ENCODE measurements at regions not wholly inside any gene's neighbourhood (a gene's known extent, or its start where the extent isn't known, plus 50 kb on each side); places are given as distances from the start of the nearest gene placed in this dataset.

DNA sequence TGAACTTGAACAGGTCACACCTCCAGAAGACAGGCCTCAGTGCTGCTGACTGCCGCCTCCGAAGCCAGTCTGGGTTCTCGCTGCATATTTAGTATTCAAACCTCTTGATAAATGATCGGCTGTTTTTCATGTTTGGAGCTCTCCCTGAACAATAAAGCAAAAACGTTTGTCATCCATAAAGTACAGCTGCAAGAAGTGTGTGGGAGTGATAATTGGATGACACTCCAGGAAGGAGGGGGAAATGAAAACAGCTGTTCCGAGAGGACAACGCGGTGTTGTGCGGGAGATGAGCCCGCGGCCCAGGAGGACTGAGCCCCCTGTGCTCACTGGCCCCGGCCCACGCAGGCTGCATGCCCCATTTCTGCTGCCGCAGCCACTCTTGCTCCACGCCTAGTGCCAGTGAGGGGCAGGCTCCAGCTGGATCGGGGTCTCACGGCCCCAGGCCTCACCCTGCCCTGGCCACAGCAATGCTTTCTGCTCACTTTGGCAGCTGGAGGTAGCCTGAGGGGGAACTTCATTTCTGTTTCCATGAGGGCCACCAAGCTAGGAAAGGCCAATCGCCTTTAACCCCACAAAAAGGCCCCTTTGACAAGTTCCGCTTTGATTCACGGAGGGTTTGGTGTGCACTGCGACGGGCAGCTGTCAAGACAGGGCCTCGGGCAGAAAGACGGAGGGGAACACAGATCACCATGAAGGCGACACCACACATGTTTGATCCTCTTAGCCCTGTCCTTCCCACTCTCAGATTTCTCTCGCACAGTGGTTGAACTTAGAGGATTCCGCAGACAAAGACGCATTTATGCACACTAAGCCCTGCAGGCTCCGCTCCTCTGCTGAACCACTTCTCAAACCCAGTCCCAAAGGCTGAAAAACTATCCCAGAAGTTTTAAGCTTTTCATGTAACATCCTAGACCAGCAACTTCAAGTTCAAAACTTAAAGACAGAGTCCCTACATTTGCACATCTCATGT lies 537.6 kb downstream of the EFNB2 start:
- TF ChIP-seq YY1 (IDR thresholded peaks at IDR 0.05; ENCODE audit: low read depth), result no peak

DNA sequence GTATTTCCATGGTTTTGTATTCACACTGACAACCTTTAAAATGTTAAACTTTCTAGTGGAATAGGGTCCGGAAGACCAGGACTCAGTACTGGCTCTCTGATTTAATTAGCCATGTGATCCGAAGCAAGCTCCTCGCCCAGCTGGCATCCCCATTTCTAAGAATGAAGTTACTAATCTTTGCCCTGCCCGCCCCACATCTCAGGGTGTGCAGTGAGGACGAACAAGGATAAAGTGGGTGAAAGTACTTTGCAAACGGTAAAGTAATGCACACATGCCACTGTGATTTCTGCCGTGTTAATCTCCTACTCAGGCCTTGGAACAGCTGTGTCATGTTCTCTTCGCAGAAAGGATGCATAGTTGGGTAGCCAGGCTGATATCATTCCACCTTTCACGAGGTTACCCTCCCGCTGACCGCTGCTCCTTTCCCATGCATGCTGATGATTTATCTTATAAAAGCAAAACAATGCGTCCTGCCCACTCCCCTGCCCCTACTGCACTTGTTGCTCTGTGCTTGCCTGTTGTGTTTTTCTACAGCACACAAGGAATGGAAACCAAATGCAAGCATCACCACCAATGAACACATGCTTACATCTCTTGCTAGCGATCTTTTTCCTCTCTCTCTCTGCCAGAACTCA lies 539.0 kb downstream of the EFNB2 start:
- no peak for TF ChIP-seq TCF12 (IDR thresholded peaks at IDR 0.05; ENCODE audit: low read depth)
- TF ChIP-seq CREB1 (IDR thresholded peaks at IDR 0.05; ENCODE audit: low read depth), result no peak
- TF ChIP-seq, protein P1, sequence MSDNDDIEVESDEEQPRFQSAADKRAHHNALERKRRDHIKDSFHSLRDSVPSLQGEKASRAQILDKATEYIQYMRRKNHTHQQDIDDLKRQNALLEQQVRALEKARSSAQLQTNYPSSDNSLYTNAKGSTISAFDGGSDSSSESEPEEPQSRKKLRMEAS (IDR thresholded peaks at IDR 0.05), result no peak
- TF ChIP-seq, protein P2, sequence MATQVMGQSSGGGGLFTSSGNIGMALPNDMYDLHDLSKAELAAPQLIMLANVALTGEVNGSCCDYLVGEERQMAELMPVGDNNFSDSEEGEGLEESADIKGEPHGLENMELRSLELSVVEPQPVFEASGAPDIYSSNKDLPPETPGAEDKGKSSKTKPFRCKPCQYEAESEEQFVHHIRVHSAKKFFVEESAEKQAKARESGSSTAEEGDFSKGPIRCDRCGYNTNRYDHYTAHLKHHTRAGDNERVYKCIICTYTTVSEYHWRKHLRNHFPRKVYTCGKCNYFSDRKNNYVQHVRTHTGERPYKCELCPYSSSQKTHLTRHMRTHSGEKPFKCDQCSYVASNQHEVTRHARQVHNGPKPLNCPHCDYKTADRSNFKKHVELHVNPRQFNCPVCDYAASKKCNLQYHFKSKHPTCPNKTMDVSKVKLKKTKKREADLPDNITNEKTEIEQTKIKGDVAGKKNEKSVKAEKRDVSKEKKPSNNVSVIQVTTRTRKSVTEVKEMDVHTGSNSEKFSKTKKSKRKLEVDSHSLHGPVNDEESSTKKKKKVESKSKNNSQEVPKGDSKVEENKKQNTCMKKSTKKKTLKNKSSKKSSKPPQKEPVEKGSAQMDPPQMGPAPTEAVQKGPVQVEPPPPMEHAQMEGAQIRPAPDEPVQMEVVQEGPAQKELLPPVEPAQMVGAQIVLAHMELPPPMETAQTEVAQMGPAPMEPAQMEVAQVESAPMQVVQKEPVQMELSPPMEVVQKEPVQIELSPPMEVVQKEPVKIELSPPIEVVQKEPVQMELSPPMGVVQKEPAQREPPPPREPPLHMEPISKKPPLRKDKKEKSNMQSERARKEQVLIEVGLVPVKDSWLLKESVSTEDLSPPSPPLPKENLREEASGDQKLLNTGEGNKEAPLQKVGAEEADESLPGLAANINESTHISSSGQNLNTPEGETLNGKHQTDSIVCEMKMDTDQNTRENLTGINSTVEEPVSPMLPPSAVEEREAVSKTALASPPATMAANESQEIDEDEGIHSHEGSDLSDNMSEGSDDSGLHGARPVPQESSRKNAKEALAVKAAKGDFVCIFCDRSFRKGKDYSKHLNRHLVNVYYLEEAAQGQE (IDR thresholded peaks at IDR 0.05; ENCODE audit: low read depth), result no peak
- no peak for TF ChIP-seq ZBTB7A (IDR thresholded peaks at IDR 0.05; ENCODE audit: low read depth)
- TF ChIP-seq EP300 (IDR thresholded peaks at IDR 0.05; ENCODE audit: borderline replicate concordance), result no peak
- TF ChIP-seq, protein P3, sequence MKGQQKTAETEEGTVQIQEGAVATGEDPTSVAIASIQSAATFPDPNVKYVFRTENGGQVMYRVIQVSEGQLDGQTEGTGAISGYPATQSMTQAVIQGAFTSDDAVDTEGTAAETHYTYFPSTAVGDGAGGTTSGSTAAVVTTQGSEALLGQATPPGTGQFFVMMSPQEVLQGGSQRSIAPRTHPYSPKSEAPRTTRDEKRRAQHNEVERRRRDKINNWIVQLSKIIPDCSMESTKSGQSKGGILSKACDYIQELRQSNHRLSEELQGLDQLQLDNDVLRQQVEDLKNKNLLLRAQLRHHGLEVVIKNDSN (IDR thresholded peaks at IDR 0.05), result no peak
- TF ChIP-seq YY1 (IDR thresholded peaks at IDR 0.05; ENCODE audit: low read depth), result no peak
- TF ChIP-seq TAF1 (IDR thresholded peaks at IDR 0.05; ENCODE audit: low read depth), result no peak
- TF ChIP-seq CEBPB (IDR thresholded peaks at IDR 0.05), result no peak
- TF ChIP-seq FOXM1 (IDR thresholded peaks at IDR 0.05; ENCODE audit: borderline replicate concordance, low read depth), result no peak
- TF ChIP-seq EGR1 (IDR thresholded peaks at IDR 0.05), result no peak
- no peak for TF ChIP-seq NFIC (IDR thresholded peaks at IDR 0.05)
- TF ChIP-seq TEAD4 (IDR thresholded peaks at IDR 0.05), result no peak
- no peak for TF ChIP-seq RAD21 (IDR thresholded peaks at IDR 0.05; ENCODE audit: low read depth)

DNA sequence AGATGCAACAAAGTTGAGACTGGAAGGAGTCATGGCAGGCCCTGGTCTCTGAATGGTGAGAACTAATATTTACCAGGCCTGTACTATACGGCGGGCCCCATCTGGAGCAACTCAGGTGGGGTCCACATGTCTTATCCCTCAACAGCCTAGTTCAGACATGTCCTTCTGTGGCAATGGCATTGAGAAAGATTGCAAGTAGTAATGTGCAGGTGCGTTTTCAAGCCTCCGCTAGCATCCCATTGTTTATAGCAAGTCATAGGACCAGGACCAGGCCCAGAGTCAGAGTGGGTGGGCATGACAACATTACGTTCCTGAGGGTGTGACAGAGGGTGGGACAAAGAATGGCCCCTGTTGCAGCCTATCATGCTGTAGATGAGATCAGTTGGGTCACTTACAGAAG lies 541.1 kb downstream of the EFNB2 start:
- TF ChIP-seq CREB1 (IDR thresholded peaks at IDR 0.05; ENCODE audit: low read depth) (no peak), CEBPB (IDR thresholded peaks at IDR 0.05) (no peak), TAF1 (IDR thresholded peaks at IDR 0.05; ENCODE audit: low read depth) (no peak), TCF12 (IDR thresholded peaks at IDR 0.05; ENCODE audit: low read depth) (no peak), ZBTB7A (IDR thresholded peaks at IDR 0.05; ENCODE audit: low read depth) (no peak), FOXM1 (IDR thresholded peaks at IDR 0.05; ENCODE audit: borderline replicate concordance, low read depth) (no peak), RAD21 (IDR thresholded peaks at IDR 0.05; ENCODE audit: low read depth) (no peak), EP300 (IDR thresholded peaks at IDR 0.05; ENCODE audit: borderline replicate concordance) (no peak), YY1 (IDR thresholded peaks at IDR 0.05; ENCODE audit: low read depth) (no peak)
- TF ChIP-seq, protein P3 (IDR thresholded peaks at IDR 0.05), result no peak
- TF ChIP-seq, protein P2 (IDR thresholded peaks at IDR 0.05; ENCODE audit: low read depth), result no peak

DNA sequence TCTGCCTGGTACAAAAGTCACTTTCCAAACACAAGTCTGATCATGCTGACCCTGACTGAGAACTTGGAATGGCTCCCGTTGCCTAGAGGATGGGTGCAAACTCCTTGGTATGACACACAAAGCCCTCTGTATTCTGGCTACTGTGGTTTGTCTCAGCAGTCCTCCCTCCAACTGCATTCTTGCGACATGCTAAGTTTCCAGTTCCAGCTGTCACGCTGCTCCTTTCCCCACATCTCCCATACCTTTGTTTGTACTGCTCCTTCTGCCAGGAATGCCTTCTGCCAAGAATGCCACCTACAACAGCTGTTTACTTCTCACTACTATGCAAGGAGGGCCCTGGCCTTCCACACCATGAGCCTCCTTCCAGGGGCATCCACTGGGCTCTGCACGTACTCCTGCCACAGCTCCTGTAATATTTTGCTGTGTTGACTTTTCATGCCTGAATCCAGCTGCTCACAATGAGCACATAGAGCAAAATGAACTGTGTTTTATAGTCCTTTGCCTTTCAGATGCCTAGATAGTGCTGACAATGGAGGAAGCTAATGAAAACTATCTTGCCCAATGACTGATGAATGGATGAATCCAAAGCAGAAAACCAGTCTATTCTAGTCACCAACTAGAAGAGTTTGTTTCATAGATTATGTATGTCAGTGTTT lies 543.7 kb downstream of the EFNB2 start:
- no peak for TF ChIP-seq FOXM1 (IDR thresholded peaks at IDR 0.05; ENCODE audit: borderline replicate concordance, low read depth)

DNA sequence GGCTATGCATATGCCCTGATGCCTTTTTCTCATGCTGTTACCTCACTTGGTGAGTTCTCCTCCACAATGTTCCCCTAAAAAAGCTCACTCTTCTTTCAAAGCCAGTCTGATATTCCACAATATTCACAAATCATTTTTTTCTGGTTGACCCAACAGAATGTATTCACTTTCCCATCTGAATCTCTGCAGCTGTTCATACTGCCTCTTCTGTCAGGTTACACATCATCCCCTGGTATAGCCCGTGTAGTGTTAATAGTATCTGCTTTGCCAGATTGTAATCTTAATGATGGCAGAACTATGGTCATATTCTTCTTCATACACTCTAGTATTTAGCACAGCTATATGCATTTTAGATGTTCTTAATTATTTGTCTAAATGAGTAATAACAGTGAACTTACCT lies 544.3 kb downstream of the EFNB2 start:
- TF ChIP-seq TAF1 (IDR thresholded peaks at IDR 0.05; ENCODE audit: low read depth) (no peak), FOXM1 (IDR thresholded peaks at IDR 0.05; ENCODE audit: borderline replicate concordance, low read depth) (no peak), EGR1 (IDR thresholded peaks at IDR 0.05) (no peak), YY1 (IDR thresholded peaks at IDR 0.05; ENCODE audit: low read depth) (no peak), CREB1 (IDR thresholded peaks at IDR 0.05; ENCODE audit: low read depth) (no peak), TCF12 (IDR thresholded peaks at IDR 0.05; ENCODE audit: low read depth) (no peak), NFIC (IDR thresholded peaks at IDR 0.05) (no peak), ZBTB7A (IDR thresholded peaks at IDR 0.05; ENCODE audit: low read depth) (no peak), CEBPB (IDR thresholded peaks at IDR 0.05) (no peak), RAD21 (IDR thresholded peaks at IDR 0.05; ENCODE audit: low read depth) (no peak), EP300 (IDR thresholded peaks at IDR 0.05; ENCODE audit: borderline replicate concordance) (no peak)
- TF ChIP-seq, protein P1 (IDR thresholded peaks at IDR 0.05), result no peak
- TF ChIP-seq, protein P3 (IDR thresholded peaks at IDR 0.05), result no peak
- TF ChIP-seq, protein P2 (IDR thresholded peaks at IDR 0.05; ENCODE audit: low read depth), result no peak
